Astrocyte (in vitro differentiated cells and primary cell): ENCODE measurements at regions not wholly inside any gene's neighbourhood (a gene's known extent, or its start where the extent isn't known, plus 50 kb on each side); places are given as distances from the start of the nearest gene placed in this dataset.

ENCODE experiments used
- CTCF ChIP-seq: IDR thresholded peaks from 2 replicates; pipeline ENCODE4 v1.5.1; 2011; ENCODE audit warnings: low read depth, mild to moderate bottlenecking, inconsistent platforms, low read length, moderate library complexity; ENCODE audit not compliant: insufficient read depth
- EZH2 ChIP-seq: IDR thresholded peaks from 2 replicates; pipeline ENCODE4 v1.6.1; 2012; ENCODE audit warnings: mild to moderate bottlenecking, low read length, inconsistent platforms; ENCODE audit not compliant: insufficient read depth

- TF ChIP-seq CTCF (no peak), EZH2 (no peak)
Observed at GRCh38 chr4:57243076-57243475, 132.9 kb upstream of the IGFBP7 start.
